ENCODE measurements at regions not wholly inside any gene's neighbourhood (a gene's known extent, or its start where the extent isn't known, plus 50 kb on each side); places are given as distances from the start of the nearest gene placed in this dataset.
"Not testable (repeated sequence)": the region's sequence is repeated elsewhere in the genome, so short reads cannot be mapped to it uniquely, and the experiment has no call there.

GRCh38 chrX:103428525-103428924 is 52.2 kb downstream of the BEX3 start:
- no peak for DNase-seq (ENCODE audit: low read depth, low spot score)

- DNase-seq (ENCODE audit: low read depth, low spot score), result not testable (repeated sequence)
Measured at GRCh38 chrX:103429026-103429425, 52.7 kb downstream of the BEX3 start.

- DNase-seq (ENCODE audit: low read depth, low spot score), result no peak
Measured at GRCh38 chrX:103431316-103431715, 55.0 kb downstream of the BEX3 start.

GRCh38 chrX:103432841-103433240 is 56.5 kb downstream of the BEX3 start:
- not testable (repeated sequence) for DNase-seq (ENCODE audit: low read depth, low spot score)

- DNase-seq (ENCODE audit: low read depth, low spot score), result no peak
Measured at GRCh38 chrX:103437147-103437873, 61.0 kb downstream of the BEX3 start.

- DNase-seq (ENCODE audit: low read depth, low spot score), result no peak
Measured at GRCh38 chrX:103439161-103439560, 62.8 kb downstream of the BEX3 start.

GRCh38 chrX:103440621-103441020 is 64.3 kb downstream of the BEX3 start:
- DNase-seq (ENCODE audit: low read depth, low spot score), result no peak

GRCh38 chrX:103441878-103442535 is 65.7 kb downstream of the BEX3 start:
- DNase-seq (ENCODE audit: low read depth, low spot score), result no peak

- DNase-seq (ENCODE audit: low read depth, low spot score), result peak; percentile 18
Measured at GRCh38 chrX:103442536-103442901, 66.2 kb downstream of the BEX3 start.

GRCh38 chrX:103446665-103447302 is 70.4 kb downstream of the BEX3 start:
- DNase-seq (ENCODE audit: low read depth, low spot score), result no peak
